ENCODE measurements at regions not wholly inside any gene's neighbourhood (a gene's known extent, or its start where the extent isn't known, plus 50 kb on each side); places are given as distances from the start of the nearest gene placed in this dataset.
A peak's percentile ranks its signal among the peaks of the same experiment; 100 is the strongest.

DNA sequence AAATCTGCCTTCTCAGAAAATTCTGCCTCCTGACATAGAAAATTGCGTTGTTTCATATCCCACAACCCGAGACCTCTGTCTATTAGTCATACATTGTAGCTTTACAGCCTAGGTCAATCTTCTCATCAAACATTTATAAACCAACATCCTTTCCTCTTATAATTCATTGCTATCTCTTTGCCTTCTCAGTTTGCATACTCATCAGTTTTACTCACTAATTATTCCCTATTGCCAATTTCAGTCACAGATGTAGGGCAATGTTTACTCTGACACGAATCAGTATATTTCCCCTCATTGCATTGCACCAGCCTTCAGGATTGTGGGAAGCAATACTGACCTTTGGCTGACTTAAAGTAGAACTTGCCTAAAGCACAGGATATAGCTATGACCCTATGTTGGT lies 247.2 kb downstream of the CEMIP2 start:
- no peaks in the 10 kb centered on the region for H3K79me2 ChIP-seq (ENCODE audit: low read depth)
- H3K9ac ChIP-seq, result no peak overlapping the region
- Mint-ChIP-seq H3K4me1 (peaks cover 9% of the 10 kb centered on the region), H3K27ac (no peak overlapping the region), H3K4me3 (no peak overlapping the region), H3K27me3 (ENCODE audit: insufficient read depth, low read depth) (no peaks in the 10 kb centered on the region), H3K9me3 (peaks cover 2% of the 10 kb centered on the region), H3K36me3 (no peaks in the 10 kb centered on the region)
- H4K20me1 ChIP-seq (ENCODE audit: low read depth), result no peaks in the 10 kb centered on the region
- no peak overlapping the region for H3K4me2 ChIP-seq
- no peak overlapping the region for H3K4me3 ChIP-seq
- H3K4me1 ChIP-seq, result peaks cover 16% of the 10 kb centered on the region
- TF ChIP-seq EZH2phosphoT487 (IDR thresholded peaks at IDR 0.05) (no peak), EZH2 (IDR thresholded peaks at IDR 0.05) (no peak)
- TF ChIP-seq, protein P1, sequence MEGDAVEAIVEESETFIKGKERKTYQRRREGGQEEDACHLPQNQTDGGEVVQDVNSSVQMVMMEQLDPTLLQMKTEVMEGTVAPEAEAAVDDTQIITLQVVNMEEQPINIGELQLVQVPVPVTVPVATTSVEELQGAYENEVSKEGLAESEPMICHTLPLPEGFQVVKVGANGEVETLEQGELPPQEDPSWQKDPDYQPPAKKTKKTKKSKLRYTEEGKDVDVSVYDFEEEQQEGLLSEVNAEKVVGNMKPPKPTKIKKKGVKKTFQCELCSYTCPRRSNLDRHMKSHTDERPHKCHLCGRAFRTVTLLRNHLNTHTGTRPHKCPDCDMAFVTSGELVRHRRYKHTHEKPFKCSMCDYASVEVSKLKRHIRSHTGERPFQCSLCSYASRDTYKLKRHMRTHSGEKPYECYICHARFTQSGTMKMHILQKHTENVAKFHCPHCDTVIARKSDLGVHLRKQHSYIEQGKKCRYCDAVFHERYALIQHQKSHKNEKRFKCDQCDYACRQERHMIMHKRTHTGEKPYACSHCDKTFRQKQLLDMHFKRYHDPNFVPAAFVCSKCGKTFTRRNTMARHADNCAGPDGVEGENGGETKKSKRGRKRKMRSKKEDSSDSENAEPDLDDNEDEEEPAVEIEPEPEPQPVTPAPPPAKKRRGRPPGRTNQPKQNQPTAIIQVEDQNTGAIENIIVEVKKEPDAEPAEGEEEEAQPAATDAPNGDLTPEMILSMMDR (IDR thresholded peaks at IDR 0.05), result no peak
- H3F3A ChIP-seq (ENCODE audit: low read depth), result no peaks in the 10 kb centered on the region
- no peaks in the 10 kb centered on the region for H3K36me3 ChIP-seq
- no peaks in the 10 kb centered on the region for H3K9me3 ChIP-seq (ENCODE audit: low read depth)
- H2AFZ ChIP-seq (replicated peaks), result no peak overlapping the region
- no peak for DNase-seq (ENCODE audit: low spot score)
- H3K27ac ChIP-seq, result no peak overlapping the region
- no peaks in the 10 kb centered on the region for H3K27me3 ChIP-seq

DNA sequence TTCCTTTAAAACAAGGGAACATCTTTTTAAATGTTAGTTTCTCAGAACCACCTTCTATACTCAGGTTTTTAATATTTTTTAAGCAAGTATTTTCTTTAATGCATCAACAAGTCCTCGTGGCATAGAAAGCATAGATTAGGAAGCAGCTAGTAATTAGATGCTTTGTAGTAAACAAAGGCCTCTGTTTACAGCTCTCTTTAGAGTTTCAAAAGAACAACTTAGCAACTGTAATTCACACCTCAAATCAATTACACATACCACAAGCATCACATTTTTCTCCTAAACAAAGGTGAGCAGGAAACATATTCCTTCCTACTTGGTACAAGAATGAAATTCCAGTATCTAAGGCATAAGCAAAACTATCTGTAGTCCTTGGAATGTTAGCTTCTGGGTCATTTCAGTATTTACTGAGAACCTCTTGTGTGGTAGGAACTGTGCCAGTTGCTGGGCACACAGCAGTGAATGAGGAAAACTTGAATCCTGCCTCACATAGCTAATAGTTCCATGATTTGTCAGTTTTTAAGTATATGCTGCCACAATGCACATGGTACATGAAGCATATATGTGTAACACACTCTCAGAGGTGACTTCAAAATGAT lies 249.1 kb downstream of the CEMIP2 start:
- H3K4me3 Mint-ChIP-seq, result no peak overlapping the region
- no peaks in the 10 kb centered on the region for H3K36me3 Mint-ChIP-seq
- no peaks in the 10 kb centered on the region for H3K9me3 ChIP-seq (ENCODE audit: low read depth)
- peak; percentile 98 for TF ChIP-seq EZH2phosphoT487 (IDR thresholded peaks at IDR 0.05)
- TF ChIP-seq, protein P1 (IDR thresholded peaks at IDR 0.05), result no peak
- no peaks in the 10 kb centered on the region for H3K36me3 ChIP-seq
- H3K27me3 ChIP-seq, result no peaks in the 10 kb centered on the region
- no peak overlapping the region for H2AFZ ChIP-seq (replicated peaks)
- H3K4me3 ChIP-seq, result no peak overlapping the region
- no peaks in the 10 kb centered on the region for H3F3A ChIP-seq (ENCODE audit: low read depth)
- no peaks in the 10 kb centered on the region for H3K79me2 ChIP-seq (ENCODE audit: low read depth)
- H3K27ac Mint-ChIP-seq, result no peak overlapping the region
- no peaks in the 10 kb centered on the region for H4K20me1 ChIP-seq (ENCODE audit: low read depth)
- peak overlapping the region; percentile 62 for H3K4me2 ChIP-seq
- peaks cover 16% of the 10 kb centered on the region for H3K4me1 ChIP-seq
- no peak overlapping the region for H3K27ac ChIP-seq
- H3K9ac ChIP-seq, result no peak overlapping the region
- peaks cover 9% of the 10 kb centered on the region for H3K4me1 Mint-ChIP-seq
- H3K27me3 Mint-ChIP-seq (ENCODE audit: insufficient read depth, low read depth), result no peaks in the 10 kb centered on the region
- peak; percentile 39 for DNase-seq (ENCODE audit: low spot score)
- peaks cover 2% of the 10 kb centered on the region for H3K9me3 Mint-ChIP-seq

DNA sequence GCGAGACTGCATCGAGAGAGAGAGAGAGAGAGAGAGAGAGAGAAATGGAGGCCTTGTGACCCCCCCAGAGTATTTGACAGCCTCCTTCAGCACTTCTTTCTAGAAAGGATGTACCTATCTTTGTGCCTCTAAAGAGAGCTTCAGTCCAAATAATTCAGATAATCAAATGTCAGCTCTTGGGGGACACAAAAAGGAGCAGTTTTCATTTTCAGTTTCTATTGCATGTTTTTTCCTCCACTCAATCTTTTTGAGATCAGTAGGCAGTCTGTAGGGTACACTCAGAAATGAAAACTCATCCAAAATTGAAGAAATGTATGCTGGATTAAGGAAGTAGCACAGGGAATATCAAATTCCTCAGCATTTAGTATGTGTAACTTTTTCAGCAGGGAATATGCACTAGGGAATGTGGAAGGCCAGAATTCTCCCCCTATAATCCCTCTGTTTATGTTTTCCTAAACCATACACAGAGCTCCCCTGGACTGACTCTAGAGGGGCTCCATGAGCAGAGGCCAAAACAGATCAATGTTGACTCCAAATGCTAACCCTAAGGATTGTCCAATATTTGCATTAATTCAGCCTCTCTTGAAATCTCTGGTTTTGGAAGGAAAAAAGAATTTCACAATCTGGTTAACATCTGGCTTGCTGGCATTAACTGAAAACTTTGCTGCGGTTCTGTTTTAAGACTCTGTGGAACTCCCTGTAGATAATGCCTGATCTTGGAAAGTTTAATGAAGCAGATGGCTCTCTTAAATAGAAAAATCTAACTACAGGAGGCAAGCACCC lies 250.1 kb downstream of the CEMIP2 start:
- Histone ChIP-seq H2AFZ (replicated peaks) (no peak overlapping the region), H4K20me1 (ENCODE audit: low read depth) (no peaks in the 10 kb centered on the region), H3K36me3 (no peaks in the 10 kb centered on the region), H3K4me2 (peak overlapping the region; percentile 62), H3K4me1 (peaks cover 16% of the 10 kb centered on the region), H3K9ac (no peak overlapping the region), H3K4me3 (no peak overlapping the region), H3F3A (ENCODE audit: low read depth) (no peaks in the 10 kb centered on the region), H3K9me3 (ENCODE audit: low read depth) (no peaks in the 10 kb centered on the region), H3K79me2 (ENCODE audit: low read depth) (no peaks in the 10 kb centered on the region), H3K27me3 (no peaks in the 10 kb centered on the region), H3K27ac (no peak overlapping the region)
- no peak overlapping the region for H3K4me3 Mint-ChIP-seq
- no peak overlapping the region for H3K27ac Mint-ChIP-seq
- TF ChIP-seq, protein P1 (IDR thresholded peaks at IDR 0.05), result no peak
- TF ChIP-seq EZH2phosphoT487 (IDR thresholded peaks at IDR 0.05), result no peak
- TF ChIP-seq EZH2 (IDR thresholded peaks at IDR 0.05), result no peak
- H3K27me3 Mint-ChIP-seq (ENCODE audit: insufficient read depth, low read depth), result no peaks in the 10 kb centered on the region
- no peaks in the 10 kb centered on the region for H3K36me3 Mint-ChIP-seq
- peaks cover 9% of the 10 kb centered on the region for H3K4me1 Mint-ChIP-seq
- peaks cover 2% of the 10 kb centered on the region for H3K9me3 Mint-ChIP-seq
- no peak for DNase-seq (ENCODE audit: low spot score)
